HG02678 (cell line): ENCODE measurements at regions not wholly inside any gene's neighbourhood (a gene's known extent, or its start where the extent isn't known, plus 50 kb on each side); places are given as distances from the start of the nearest gene placed in this dataset.

Experiments used
- ATAC-seq: cut with Tn5 transposase; IDR thresholded peaks from one replicate; pipeline ENCODE4 v1.9.1; 2021; ENCODE audit warnings: mild to moderate bottlenecking, moderate library complexity; ENCODE audit not compliant: unreplicated experiment

DNA sequence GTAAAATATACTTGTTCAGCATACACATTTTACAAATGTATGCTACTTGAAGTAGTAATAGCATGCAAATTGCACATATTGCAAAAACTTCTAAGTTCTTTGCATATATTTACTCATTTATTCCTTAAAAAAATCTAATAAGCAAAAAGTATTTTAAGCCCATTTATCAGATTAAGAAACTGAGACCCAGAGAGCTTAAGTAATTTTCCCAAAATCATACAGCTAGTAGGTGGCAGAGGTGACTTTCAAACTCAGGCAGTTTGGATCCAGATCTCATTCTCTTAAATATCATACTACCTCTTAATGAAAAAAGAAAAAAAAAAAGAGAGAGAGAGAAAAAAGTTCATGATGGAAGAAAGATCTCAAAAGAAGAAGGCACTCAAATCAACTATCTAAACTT is 157.9 kb downstream of the RPS12 start:
- no peak for ATAC-seq

DNA sequence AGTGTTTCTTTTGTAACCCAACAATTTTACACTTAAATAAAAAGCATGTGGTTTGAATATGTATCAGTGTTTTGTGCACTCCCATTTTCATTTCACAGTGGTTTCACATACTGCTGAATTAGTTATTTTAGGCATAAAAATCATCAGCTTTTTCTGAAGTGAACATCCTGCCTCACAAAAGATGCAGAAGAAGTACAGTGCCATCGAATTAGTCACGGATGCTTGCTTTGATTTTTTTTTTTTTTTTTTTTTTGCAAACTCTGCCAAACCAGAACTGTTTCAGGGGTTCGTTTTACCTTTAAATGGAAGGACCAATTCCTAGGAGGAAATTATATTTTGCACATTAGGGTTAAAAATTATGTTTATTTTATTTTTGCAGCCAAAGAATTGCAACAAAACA is 158.6 kb downstream of the RPS12 start:
- ATAC-seq = no peak

DNA sequence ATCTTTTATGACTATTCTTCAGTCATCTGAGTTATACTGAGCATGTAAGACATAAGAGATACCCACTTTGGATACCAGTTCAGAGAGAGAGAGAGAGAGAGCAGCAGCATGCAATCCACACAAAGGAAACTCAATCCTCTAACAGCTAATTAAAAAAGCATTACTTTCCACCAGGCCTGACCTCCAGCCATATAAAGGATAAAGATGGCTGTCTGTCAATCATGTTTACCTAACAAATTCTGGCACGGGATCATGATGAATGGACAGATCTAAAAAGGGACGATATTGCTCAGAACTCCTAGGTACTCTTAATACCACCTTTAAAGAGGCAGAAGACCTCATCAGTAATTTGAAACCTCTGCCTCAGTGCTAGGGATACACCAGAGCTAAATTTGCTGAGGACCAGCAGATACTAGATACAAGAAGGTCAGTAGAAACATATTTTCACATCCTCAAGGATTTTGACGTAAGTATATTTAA is 159.2 kb downstream of the RPS12 start:
- no peak for ATAC-seq

DNA sequence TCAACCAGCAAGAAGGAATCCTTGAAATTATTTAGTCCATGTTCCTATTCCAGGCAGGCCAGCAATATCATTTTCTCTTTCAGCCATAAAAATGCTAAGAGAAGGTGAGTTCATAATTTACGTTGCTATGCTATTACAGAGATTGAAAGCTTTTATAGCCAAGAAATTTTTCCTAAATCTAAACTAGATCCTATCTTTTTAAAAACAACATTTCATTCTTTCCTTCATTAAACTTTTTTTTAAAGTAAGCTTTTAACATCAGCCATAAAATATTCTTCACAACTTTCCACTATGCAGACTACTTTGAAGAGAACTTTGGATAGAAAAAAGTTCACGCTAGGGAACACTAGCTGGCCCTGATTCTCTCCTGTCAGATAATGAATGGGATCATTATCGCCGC is 159.8 kb downstream of the RPS12 start:
- ATAC-seq = no peak

DNA sequence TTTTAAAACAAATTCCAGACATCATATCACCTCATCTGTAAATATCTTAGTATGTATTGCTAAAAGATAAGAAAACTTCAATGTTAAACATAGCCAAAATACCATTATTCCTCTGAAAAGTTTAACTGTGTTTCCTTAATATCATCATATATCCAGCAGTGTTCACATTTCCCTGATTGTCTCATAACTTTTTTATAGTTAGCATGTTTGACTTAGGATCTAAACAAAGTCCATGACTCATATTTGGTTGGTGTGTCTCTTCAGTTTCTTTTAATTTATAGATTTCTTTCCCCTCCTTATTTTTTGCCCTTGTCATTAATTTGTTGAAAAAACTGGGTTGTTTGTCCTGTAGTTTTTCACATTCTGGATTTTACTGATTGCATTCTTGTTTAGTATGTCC is 163.0 kb downstream of the RPS12 start:
- ATAC-seq = no peak

DNA sequence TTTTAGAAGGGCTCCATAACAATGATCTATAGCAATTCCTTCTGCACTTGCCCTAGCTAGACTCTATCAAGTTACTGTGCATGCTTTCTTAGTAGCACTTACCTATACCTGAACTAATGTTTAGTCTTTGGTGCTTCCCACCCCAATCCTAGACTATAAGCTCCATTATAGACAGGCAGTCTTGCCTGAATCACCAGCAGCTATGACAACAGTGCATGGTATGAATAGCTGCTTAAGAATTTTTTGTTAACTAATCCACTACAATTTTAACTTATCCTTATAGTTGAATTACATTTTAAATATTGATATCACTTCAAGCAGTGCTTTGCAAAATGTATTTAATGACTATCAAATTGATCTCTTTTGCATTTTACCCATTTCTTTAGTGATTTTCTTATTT is 164.3 kb downstream of the RPS12 start:
- no peak for ATAC-seq

DNA sequence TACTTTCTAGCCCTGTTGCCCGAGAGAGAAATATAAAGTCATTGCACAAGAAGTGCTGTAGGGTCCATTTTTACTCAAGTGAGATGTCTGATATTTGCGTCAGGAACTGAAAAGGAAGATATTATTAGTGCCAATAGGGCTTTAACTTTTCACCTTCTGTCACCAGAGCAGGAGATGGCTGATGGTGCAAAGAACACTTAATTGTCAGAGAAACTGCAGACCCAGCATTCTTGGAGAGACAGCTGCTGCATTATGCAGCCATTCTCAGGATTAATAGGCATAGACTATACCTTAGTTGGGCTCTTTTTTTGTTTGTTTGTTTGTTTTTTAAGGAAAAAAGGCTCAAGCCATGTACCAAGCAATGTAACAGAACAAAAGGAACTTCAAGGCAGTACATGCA is 179.4 kb downstream of the RPS12 start:
- no peak for ATAC-seq

DNA sequence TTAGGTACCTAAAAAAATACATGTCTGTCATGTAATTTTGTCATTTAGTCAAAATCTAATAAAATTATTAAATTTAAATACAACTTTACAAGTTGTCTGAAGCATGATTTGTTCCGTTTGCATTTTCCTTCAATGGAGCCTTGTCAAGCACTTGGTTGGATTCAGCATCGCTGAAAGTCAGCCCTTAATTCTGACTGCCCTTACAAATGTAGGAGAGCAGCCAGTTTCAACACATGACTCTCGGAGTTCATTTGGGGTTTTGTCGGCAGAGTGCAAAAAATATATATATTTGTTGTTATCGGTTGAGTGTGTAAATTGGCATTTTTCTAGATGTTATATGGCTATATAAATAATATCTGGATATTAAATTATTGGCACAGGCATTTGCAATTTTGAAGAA is 180.6 kb downstream of the RPS12 start:
- no peak for ATAC-seq

DNA sequence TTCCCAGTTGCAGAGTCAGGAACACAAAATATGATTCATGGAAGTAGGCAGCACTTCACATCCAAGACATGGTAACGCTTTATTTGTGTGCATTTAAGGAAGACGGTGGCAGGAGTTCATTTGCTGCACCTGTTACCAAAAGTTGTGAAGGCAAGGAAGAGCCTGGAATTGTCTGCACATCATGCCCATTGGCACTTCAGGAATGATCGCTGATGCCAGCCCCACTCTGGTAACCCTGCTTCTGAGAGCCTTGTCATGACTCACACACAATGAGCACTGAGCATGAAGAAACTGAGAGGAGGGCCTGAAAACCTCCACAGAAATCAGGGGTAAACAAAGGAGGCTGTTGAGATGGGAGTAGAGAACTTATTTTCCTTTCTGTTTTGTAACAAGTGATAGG is 181.1 kb downstream of the RPS12 start:
- no peak for ATAC-seq

DNA sequence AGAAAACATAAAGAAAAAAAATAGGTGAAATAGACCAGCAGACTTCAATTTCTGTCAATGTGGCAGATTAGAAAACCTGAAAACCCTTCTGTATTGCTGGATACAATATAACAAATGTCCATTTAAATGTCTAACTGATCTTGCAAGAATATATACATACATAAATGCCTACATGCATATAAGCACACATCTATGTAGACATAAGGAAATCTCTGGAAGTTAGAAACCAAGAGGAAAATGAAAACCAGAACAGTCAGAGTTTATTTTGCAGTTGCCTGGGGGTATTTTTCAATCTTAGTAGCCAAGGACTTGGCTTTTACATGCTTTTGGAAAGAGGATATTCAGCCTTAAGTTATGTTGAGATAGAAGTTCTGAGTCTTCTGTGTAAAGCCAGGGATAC is 184.0 kb downstream of the RPS12 start:
- ATAC-seq = no peak

DNA sequence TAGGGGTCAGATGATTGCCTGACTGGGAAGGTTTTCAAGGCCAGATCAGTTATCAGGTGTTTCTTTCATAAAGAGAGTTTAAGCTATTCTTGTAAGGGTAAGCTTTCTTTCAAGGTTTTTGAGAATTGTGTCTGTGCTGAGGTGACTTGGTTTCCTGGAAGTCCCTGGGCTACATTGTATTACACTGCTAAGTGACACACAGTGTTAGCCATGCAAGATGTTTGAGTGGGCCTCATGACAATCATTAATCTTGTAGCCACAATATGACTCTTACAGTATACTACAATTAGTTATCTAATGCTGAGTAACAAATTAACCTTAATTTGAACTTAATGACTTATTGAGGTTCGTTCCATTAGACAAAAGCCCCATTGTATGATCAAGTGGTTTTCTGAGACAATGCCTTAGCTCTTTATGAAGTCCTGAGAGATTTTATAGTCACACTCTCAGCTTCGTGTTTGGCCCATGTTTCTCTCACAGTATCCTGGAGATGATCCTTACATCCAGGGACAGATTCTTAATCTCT is 186.7 kb downstream of the RPS12 start:
- no peak for ATAC-seq

DNA sequence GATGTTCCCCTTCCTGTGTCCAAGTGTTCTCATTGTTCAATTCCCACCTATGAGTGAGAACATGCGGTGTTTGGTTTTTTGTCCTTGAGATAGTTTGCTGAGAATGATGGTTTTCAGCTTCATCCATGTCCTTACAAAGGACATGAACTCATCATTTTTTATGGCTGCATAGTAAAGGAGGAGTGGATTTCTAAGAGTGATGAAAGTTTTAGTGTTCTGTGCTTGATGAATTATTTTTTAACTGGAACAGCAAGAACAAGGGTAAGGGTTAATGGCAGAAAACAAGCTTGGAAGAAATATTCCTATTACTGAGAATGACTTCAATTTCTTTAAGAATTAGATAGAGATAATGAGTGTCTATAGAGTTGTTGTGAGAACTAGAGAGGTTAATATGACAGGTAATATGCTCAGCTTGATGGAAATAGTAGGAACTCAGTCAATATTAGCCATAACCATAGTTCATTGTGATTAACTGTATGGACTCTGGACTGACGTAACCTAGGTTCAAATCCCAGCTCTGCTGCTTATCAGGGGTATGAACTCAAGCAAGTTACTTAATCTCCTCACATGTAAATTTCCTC is 190.0 kb downstream of the RPS12 start:
- ATAC-seq = no peak

DNA sequence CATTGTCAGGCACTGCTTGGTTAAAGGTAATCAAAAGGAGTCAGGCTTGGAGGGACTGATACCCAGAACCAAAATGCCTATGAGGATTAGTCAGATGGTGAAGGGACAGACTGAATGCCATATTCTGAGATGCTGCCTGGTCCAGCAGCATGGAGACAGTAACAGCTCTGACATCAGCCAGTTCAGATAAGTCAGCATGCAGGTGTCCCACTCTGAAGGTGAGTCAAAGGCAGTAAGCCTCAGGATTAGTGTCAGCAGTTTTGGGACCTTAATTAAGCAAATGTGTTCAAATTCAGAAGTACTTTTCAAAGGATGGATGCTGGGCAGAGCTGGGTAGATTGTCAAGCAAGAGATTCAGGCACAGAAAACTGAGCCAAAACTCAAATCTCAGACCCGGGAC is 198.4 kb downstream of the RPS12 start:
- no peak for ATAC-seq

DNA sequence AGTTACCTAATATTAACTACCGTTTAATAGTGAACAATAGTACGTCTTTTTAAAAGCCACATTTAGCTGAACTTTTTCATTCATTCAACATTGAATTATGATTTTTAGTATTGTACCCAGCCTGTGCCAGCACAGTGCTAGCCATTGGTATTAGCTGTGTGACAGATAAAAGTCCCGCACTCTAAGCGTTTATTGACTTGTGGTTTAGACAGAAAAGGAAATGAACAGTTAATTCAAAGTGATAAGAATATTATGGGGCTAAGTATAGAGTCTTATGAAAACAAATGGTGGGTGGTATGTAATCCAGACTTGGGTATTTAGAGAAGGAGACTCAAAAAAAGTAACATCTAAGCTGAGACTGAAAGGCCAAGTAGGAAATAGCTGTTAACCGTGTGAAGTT is 202.3 kb downstream of the RPS12 start:
- ATAC-seq = no peak

DNA sequence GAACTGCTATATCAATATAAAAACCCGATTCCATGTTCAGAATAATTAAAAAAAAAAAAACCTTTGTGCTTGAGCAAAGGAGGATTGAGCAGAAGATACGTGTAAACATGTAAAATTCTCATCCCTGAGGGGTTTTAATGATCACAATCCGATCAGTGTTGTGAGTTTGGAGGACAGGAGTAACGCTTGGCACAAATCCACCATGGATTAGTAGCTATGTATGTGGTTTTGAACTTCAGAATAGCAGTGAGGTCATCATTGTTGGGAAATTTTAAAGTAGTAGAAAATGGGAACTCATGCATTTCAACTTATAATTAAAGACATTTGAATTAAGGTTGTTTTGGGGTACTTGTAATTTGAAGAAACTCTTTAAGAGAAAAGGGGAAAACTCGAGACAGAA is 203.2 kb downstream of the RPS12 start:
- no peak for ATAC-seq

DNA sequence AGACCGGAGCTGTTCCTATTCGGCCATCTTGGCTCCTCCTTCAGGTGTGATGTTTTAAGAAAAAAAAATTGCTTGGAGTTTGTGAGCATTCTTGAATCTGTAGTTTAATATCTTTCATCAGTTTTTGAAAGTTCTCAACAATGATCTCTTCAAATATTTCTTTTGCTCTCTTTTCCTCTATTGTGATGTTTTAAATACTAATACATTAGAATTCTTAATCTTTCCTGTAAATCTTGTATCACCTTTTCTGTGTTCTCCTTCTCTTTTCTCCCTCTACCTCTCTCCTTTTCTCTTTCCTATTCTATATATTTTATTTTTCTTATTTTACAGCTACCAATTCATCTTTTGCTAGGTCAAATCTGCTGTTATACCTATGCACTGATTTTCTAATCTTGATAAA is 212.3 kb downstream of the RPS12 start:
- no peak for ATAC-seq

DNA sequence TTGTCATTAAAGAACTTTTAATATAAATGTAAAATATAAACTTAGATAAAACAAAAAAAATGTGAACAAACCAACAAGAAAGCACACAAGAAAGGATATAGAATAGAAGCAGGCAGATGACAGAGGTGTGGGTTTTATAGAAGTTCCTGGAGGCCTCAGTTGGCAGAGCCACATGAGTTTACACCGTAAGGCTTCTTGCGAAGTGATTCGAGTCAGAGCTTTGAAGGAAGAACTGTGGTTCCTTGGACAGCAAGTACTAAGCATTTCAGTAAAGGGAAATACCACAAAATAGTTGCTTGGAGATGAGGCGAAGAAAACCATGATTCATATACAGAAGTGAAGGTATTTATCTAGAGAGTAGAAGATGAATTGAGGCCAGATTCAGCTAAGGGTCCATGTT is 207.9 kb upstream of the EYA4 start:
- ATAC-seq = no peak

DNA sequence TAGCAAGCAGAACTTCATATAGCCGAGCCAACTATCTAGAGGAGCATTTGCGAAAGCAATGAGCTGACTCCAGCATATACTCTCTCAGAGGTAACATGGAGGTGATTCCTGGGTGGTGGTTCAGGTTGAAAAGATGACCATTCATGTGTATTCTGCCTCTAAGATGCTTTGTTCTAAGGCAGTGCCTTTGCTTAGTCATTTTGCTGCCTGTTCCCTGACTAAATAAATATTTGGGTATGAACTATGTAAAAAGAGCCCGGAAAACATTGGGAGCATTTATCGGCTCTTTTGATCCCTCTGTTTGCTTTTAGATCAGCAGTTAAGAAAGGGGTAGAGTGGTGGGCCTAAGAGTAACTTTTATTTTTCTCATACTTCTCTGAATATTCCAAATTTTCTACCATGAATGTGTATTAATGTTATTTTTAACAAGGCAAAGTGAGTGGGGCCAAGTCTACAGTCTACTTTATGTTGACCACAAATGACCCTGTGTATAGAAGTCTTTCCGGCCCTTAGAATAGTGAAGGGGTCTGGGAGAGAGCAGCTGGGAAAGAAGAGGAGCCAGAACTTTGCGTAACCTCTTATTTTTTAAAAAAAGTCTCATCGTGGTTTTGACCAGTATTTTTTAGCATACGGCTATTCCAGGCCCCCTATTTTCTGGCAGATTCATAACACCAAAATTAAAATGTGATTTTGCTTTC is 206.5 kb upstream of the EYA4 start:
- no peak for ATAC-seq

DNA sequence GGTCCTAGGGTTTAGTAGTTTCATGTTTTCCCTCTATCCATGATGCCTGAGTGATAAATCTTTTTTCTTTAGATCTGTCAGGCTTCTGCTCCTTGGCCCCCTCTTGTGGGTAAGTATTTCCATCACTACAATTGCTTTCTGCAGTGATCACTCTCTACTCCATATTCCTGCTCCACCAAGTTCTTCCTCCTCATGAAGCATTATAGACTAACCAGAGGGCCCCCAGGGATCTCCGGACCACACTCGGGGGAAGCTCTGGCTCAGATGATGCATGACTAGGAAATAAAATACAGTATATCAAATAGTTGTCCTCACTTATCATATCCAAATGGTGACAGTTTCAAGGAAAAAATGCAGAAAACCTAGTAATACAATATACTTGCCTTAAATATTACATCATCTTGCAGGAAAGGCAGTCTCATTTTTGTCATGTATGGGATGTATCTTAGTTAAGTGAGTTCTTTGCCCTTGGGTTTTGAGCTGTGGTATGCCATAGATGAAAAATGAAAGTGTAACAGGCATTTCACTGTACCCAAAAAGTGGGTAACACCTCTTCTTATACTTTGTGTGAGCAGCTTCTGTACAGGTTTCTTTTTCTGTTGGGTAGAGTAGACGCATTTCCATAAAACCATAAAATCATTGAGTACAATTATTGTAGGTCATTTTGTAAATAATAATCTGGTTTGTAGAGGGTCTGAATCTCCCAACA is 200.9 kb upstream of the EYA4 start:
- no peak for ATAC-seq

DNA sequence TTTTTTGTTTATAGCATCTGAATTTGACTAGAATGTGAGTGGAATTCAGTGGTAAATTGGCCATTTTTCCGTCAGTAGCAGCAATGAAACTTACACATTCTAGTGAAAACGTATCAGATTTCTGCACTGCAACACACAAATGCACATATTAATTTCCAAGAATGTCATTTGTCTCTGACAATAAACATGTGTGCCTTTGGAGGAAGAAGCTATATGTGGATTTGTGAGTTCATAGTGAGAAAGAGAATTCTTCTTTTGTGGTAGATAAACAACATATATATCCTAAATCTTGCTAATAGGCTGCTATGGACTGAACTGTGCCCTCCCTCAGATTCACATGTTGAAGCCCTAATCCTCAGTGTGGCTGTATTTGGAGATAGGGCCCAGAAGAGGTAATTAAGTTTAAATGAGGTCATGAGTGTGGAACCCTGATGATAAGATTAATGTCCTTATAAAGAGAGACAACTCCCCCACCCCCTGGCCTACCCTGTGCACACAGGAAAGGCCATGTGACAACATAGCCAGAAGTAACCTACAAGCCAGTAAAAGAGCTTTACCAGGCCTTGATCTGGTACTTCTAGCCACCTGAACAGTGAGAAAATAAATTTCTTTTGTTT is 200.2 kb upstream of the EYA4 start:
- no peak for ATAC-seq

DNA sequence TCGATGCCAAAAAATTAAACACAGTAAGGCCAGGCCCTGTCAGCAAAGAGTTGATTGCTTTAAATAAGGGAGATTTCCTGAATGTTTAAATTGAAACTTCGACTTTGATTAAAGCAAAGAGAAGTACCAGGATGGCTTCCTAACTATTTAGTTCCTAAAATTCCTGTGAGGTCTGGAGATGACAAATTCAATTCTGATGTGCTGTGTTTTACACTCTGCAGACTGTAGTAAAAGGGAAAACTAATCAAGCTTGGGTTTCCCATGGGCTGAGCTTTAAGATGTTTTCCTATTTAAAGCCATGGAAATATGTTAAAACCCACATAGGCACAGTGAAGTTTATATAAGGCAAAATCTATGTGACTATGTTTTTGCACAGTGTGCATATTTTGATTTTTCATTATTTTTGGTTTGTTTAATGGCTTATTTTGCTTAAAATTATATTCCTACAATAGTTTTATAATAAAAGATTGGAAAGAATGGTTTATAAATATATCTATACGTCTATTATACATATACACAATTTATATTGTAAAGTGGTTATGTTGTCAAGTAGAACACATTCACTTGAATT is 198.5 kb upstream of the EYA4 start:
- ATAC-seq = no peak
